Fibroblast of the aortic adventitia (primary cell): ENCODE measurements at regions not wholly inside any gene's neighbourhood (a gene's known extent, or its start where the extent isn't known, plus 50 kb on each side); places are given as distances from the start of the nearest gene placed in this dataset.

Experiments
- DNase-seq: peaks from one replicate; pipeline ENCODE4 v3.0.0-alpha.2; 2010; ENCODE audit warnings: low read depth
- H3K4me3 ChIP-seq: 2 replicates; pipeline ENCODE4 v1.5.1; 2011; ENCODE audit warnings: low read depth, mild to moderate bottlenecking, control low read depth, low read length, moderate library complexity
- CTCF ChIP-seq: IDR thresholded peaks from 2 replicates; pipeline ENCODE4 v1.5.1; 2011; ENCODE audit warnings: mild to moderate bottlenecking, low read length, control low read depth, inconsistent platforms; ENCODE audit not compliant: insufficient read depth

GRCh38 chr4:19888587-19888986, 363.1 kb upstream of the SLIT2 start:
- TF ChIP-seq CTCF: no peak
- no peak overlapping the region for H3K4me3 ChIP-seq
- no peak for DNase-seq

GRCh38 chr4:19883841-19884240, 367.9 kb upstream of the SLIT2 start:
- TF ChIP-seq CTCF: no peak
- H3K4me3 ChIP-seq: no peak overlapping the region
- peak; percentile 14 for DNase-seq

GRCh38 chr4:19880206-19880605, 371.5 kb upstream of the SLIT2 start:
- H3K4me3 ChIP-seq: no peak overlapping the region
- TF ChIP-seq CTCF: no peak
- DNase-seq: peak; percentile 2

- no peak for TF ChIP-seq CTCF
- H3K4me3 ChIP-seq: no peak overlapping the region
- no peak for DNase-seq
Measured at GRCh38 chr4:19879330-19879729, 372.4 kb upstream of the SLIT2 start.

- no peak for DNase-seq
- TF ChIP-seq CTCF: no peak
- no peak overlapping the region for H3K4me3 ChIP-seq
Measured at GRCh38 chr4:19857991-19858390, 393.7 kb upstream of the SLIT2 start.

- DNase-seq: peak; percentile 11
- no peak for TF ChIP-seq CTCF
Measured at GRCh38 chr4:19857380-19857779, 394.3 kb upstream of the SLIT2 start.

GRCh38 chr4:19850909-19851308, 400.8 kb upstream of the SLIT2 start:
- DNase-seq: peak; percentile 76
- no peak for TF ChIP-seq CTCF
- no peak overlapping the region for H3K4me3 ChIP-seq

More at GRCh38 chr4:19857380-19857779, 394.3 kb upstream of the SLIT2 start:
- no peak overlapping the region for H3K4me3 ChIP-seq
